ENCODE measurements at regions not wholly inside any gene's neighbourhood (a gene's known extent, or its start where the extent isn't known, plus 50 kb on each side); places are given as distances from the start of the nearest gene placed in this dataset.
A peak's percentile ranks its signal among the peaks of the same experiment; 100 is the strongest.

DNA sequence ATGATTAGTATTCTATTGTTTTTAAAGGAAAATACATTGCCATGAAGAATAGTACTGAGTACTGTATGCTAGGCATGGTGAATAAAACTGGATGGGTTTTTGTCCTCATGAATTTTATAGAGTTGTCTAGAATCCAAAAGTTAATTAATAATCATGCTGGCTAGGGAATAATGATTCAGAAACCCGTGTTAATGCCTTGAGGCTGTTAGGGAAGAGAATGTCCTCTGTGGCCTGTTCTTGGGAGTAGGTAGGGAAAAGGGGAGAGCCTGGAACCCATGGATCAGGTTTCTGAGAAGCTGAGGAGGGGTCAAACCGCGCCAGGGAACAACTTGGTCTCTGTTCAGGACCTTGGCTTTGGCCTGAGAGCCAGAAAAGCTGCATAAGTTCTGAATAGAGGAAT lies 1376.3 kb upstream of the SLC10A2 start:
- no peak for DNase-seq

- DNase-seq, result no peak
Observed at GRCh38 chr13:104436555-104436954, 1370.3 kb upstream of the SLC10A2 start.

GRCh38 chr13:104431895-104432294 lies 1365.7 kb upstream of the SLC10A2 start:
- DNase-seq, result no peak

DNA sequence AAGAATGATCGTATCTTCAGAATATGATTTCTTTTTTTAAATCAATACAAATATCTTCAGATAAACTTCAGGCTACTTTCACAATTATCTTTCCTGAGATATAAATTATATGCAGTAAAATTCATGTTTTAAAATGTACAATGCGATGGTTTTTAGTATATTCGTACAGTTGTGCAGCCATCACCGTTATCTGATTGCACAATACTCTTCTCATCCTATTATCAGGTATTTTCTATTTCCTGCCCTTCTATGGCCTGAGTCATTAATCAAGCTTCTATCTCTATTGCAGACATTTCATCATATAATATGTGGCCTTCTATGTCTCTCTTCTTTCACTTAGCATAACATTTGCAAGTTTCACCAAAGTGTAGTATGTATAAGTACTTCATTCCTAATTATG lies 1360.2 kb upstream of the SLC10A2 start:
- DNase-seq, result no peak

- no peak for DNase-seq
Observed at GRCh38 chr13:104422668-104423067, 1356.5 kb upstream of the SLC10A2 start.

- DNase-seq, result no peak
Observed at GRCh38 chr13:104416973-104417372, 1350.8 kb upstream of the SLC10A2 start.

- DNase-seq, result no peak
Observed at GRCh38 chr13:104414771-104415170, 1348.6 kb upstream of the SLC10A2 start.

DNA sequence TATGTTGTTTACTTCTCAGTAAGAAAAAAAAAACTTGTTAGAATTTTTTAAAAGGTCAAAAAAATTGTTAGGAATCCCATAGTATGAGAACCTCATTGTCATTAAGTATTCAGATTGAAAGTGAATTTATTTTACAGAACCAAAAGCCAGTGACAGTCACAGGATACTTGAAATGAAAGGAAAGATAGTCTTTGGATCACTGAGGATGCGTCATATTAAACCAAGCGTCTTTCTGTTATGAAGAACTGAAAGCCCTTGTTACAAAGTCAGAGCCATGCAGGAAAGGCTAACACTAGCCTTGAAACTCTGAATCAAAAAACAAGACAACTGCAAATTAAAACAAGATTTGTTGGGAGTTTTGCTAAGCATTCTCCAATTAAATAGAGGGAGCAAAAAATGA lies 1348.0 kb upstream of the SLC10A2 start:
- no peak for DNase-seq

GRCh38 chr13:104411141-104411765 lies 1345.0 kb upstream of the SLC10A2 start:
- peak; percentile 27 for DNase-seq

GRCh38 chr13:104408733-104409132 lies 1342.5 kb upstream of the SLC10A2 start:
- no peak for DNase-seq

DNA sequence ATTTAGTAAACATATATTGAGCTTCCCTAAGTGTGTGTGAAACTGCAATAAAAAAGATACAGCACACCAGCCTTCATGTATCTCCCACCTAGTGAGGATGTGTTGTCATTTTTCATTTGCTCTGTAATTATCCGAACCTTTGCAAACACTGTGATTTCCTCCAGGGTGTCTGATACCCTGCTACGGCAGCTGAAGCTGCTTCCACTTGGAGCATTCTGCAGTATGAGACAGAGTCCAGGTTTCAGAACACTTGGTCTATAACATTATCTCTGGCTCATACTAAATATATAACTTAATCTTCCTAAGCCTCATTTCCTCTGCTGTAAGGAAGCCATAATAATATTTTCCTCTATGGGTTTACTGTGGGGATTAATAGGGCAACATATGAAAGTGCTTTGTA lies 1338.1 kb upstream of the SLC10A2 start:
- DNase-seq, result no peak

DNA sequence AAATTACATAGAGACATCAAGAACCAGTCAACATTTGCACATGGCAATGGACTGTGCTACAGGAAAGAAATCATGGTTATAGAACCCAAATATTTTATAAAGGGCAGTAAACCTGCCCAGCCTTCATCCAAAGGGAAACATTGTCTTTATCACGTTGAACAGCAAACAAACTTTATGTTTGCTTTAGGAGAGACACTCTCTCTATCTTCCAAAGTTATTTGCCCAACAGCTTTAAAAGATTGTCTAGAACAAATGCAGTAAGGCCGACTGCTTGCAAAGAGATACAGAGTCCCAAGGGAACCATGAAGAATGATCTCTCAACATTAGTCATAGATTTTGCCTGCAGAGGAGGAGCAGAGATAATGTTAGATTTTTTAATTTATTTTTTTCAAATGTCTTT lies 1323.5 kb upstream of the SLC10A2 start:
- peak; percentile 71 for DNase-seq

DNA sequence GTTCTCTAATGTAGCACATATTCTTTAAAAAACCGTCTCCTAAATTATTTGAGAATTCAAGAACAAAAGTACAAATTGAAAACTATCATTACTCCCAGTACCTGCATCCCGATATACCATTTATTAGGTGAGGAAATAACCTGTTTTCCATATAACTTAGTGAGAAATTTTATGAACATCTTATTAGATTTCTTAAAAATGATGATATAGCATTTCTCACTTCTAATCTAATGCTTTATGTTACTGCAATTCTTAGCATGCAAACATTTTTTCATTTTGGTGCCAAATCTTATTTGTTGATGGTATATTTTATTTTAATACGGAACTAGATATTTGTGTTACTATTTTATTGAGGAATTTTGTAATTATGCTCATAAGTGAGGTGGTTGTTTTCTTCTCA lies 1321.3 kb upstream of the SLC10A2 start:
- DNase-seq, result no peak

DNA sequence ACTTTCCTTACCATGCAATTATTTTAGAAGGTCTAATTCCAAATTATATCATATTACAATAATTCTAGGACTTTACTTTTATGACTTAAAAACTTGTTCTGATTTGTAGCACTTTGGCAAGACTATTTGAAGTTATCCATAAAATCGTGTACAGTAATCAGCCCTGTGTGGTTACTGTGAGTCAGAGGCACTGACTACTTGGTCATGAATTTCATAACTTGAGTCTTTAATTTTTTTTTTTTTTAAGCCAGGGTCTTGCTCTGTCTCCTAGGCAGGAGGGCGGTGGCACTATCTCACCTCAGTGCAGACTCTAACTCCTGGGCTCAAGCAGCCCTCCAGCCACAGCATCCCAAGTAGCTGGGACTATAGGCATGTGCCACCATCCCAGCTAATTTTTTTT lies 1319.2 kb upstream of the SLC10A2 start:
- peak; percentile 81 for DNase-seq

DNA sequence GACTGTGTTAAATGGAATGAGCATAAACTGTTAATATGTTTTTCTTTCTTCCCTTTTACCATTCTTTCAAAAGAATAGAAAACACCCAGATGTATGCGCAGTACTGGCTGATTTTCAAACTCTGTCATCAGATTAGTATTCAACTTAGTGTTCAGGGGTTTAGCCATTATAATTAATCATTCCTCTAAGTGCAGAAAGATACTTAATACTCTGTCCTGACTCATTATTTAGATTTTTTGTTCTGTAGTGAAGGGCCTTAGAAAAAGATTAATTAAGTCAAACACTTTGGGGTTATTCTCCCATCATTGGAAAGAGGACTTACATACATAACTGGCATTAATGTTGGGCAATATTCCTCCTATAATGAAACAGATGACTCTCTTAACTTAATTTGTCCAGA lies 1316.7 kb upstream of the SLC10A2 start:
- peak; percentile 82 for DNase-seq

- no peak for DNase-seq
Observed at GRCh38 chr13:104376588-104376987, 1310.4 kb upstream of the SLC10A2 start.

DNA sequence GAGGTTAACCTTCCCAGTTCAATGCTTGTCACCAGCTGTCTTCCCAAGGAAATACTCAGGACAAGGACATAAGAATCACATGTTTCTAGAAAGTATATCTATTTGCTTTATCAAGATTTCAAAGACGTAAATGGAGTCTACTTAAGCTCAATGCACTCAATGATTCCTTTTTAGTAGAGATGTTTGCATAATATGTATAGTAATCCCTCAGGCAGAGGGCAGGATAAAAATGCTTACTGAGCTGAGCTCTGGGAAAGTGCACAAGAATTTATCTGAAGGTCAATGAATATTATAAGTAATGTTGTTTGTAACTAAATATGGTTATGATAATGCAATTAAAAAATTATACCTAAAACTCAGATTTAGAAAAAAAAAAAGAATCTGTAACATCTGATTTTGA lies 1309.4 kb upstream of the SLC10A2 start:
- DNase-seq, result no peak

- DNase-seq, result peak; percentile 9
Observed at GRCh38 chr13:104372095-104372655, 1306.0 kb upstream of the SLC10A2 start.

- no peak for DNase-seq
Observed at GRCh38 chr13:104365430-104365829, 1299.2 kb upstream of the SLC10A2 start.

DNA sequence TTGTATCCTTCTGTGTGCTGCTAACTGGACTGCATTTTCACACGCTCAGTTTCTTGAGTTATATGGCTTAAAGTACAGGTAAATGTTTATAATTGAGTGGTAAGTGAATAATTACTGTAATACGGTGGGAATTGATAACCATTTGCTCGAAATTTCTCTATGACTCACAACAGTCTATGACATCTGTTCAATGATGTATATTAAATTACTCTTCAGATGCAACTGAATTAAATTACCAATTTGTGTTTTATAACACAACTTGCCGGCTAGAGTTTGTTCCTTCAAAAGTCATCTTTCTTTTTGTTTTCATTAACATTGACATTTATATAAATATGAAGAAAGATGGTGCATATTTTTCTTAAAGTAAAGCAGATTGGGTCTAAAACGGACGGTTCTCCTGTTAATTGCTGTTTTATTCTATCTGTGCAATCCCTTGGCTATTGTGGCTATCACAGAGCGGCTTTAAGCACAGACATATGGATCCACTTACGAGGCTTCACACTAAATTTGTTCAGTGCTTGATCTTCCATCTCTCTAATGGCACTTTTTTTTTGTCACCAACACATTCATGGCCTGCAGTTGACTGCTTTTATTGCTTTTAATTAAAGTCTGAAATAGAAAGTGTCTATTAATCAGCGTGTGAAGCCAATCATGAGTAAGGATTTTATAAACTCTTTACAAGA lies 1291.6 kb upstream of the SLC10A2 start:
- no peak for DNase-seq

DNA sequence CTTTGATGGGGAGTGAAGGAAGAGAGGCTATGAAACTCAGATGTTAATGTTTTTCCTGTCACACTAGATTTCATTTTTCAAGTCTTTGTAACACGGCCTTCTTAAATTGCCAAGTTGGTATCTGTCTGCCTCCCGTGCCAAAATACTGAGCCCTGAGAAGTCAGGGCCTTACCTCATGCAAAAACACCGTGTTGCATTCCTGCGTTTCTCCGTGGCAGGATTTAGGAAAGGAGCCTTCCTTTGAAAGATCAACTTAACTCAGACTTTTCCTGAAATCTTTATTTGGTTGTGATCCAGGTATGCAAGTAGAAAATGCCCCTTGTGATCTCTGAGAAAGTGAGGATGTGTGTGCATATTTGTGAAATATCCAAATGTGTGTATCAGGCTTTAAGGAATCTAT lies 1291.0 kb upstream of the SLC10A2 start:
- peak; percentile 25 for DNase-seq

- DNase-seq, result no peak
Observed at GRCh38 chr13:104355041-104355670, 1288.9 kb upstream of the SLC10A2 start.

GRCh38 chr13:104327211-104327610 lies 1261.0 kb upstream of the SLC10A2 start:
- DNase-seq, result peak; percentile 35

GRCh38 chr13:104326523-104326922 lies 1260.3 kb upstream of the SLC10A2 start:
- DNase-seq, result no peak

All from fibroblast of skin of right biceps (primary cell).